HEK293 (cell line): ENCODE measurements at regions not wholly inside any gene's neighbourhood (a gene's known extent, or its start where the extent isn't known, plus 50 kb on each side); places are given as distances from the start of the nearest gene placed in this dataset.

Experiments used
- CTCF ChIP-seq: fragments of 450-650 bp; formaldehyde crosslinking; IDR thresholded peaks from 2 replicates; pipeline ENCODE4 v1.5.1; 2016; ENCODE audit warnings: missing biosample characterization, missing genetic modification characterization
- MEIS1 ChIP-seq: sonication (generic); formaldehyde crosslinking; IDR thresholded peaks from 2 replicates; pipeline ENCODE4 v1.8.1; 2022; ENCODE audit warnings: missing genetic modification reagents, mild to moderate bottlenecking, borderline replicate concordance
- TRIM28 ChIP-seq: IDR thresholded peaks from 2 replicates; pipeline ENCODE4 v1.6.1; 2011; ENCODE audit warnings: low read length, control low read depth, borderline replicate concordance
- ZNF292 ChIP-seq: fragments of 450-650 bp; formaldehyde crosslinking; IDR thresholded peaks from 2 replicates; pipeline ENCODE4 v1.5.1; 2016; ENCODE audit warnings: low read depth, missing biosample characterization, missing genetic modification characterization, borderline replicate concordance
- ZNF530 ChIP-seq: fragments of 450-650 bp; formaldehyde crosslinking; IDR thresholded peaks from 2 replicates; pipeline ENCODE4 v1.5.1; 2016; ENCODE audit warnings: low read depth, missing biosample characterization, missing genetic modification characterization
- ZNF707 ChIP-seq: fragments of 450-650 bp; formaldehyde crosslinking; IDR thresholded peaks from 2 replicates; pipeline ENCODE4 v1.5.1; 2016; ENCODE audit warnings: missing biosample characterization, missing genetic modification characterization
- TF ChIP-seq, protein P1 (sequence below): fragments of 450-650 bp; formaldehyde crosslinking; conservative IDR thresholded peaks from 2 replicates; pipeline ENCODE4 v1.5.1; 2016; ENCODE audit warnings: low read depth, missing biosample characterization, missing genetic modification characterization

- no peak for TF ChIP-seq CTCF (tag by site-specific recombination)
- no peak for TF ChIP-seq MEIS1 (CRISPR knock-in tag)
- TF ChIP-seq, protein P1, sequence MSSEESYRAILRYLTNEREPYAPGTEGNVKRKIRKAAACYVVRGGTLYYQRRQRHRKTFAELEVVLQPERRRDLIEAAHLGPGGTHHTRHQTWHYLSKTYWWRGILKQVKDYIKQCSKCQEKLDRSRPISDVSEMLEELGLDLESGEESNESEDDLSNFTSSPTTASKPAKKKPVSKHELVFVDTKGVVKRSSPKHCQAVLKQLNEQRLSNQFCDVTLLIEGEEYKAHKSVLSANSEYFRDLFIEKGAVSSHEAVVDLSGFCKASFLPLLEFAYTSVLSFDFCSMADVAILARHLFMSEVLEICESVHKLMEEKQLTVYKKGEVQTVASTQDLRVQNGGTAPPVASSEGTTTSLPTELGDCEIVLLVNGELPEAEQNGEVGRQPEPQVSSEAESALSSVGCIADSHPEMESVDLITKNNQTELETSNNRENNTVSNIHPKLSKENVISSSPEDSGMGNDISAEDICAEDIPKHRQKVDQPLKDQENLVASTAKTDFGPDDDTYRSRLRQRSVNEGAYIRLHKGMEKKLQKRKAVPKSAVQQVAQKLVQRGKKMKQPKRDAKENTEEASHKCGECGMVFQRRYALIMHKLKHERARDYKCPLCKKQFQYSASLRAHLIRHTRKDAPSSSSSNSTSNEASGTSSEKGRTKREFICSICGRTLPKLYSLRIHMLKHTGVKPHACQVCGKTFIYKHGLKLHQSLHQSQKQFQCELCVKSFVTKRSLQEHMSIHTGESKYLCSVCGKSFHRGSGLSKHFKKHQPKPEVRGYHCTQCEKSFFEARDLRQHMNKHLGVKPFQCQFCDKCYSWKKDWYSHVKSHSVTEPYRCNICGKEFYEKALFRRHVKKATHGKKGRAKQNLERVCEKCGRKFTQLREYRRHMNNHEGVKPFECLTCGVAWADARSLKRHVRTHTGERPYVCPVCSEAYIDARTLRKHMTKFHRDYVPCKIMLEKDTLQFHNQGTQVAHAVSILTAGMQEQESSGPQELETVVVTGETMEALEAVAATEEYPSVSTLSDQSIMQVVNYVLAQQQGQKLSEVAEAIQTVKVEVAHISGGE (tag by site-specific recombination), result no peak
- TF ChIP-seq ZNF707 (tag by site-specific recombination), result no peak
- TF ChIP-seq ZNF530 (tag by site-specific recombination), result no peak
- no peak for TF ChIP-seq ZNF292 (tag by site-specific recombination)
- TF ChIP-seq TRIM28, result no peak
These were observed 309.4 kb upstream of the KLF12 start for GRCh38 chr13:74443631-74444030.
